Anterior cingulate cortex (tissue), 58 donors: ENCODE measurements at regions not wholly inside any gene's neighbourhood (a gene's known extent, or its start where the extent isn't known, plus 50 kb on each side); places are given as distances from the start of the nearest gene placed in this dataset.

Experiments
- DNase-seq, 58 donors: peaks; one replicate each; lab custom pipeline; 2025; lab: John Stamatoyannopoulos, UW

DNA sequence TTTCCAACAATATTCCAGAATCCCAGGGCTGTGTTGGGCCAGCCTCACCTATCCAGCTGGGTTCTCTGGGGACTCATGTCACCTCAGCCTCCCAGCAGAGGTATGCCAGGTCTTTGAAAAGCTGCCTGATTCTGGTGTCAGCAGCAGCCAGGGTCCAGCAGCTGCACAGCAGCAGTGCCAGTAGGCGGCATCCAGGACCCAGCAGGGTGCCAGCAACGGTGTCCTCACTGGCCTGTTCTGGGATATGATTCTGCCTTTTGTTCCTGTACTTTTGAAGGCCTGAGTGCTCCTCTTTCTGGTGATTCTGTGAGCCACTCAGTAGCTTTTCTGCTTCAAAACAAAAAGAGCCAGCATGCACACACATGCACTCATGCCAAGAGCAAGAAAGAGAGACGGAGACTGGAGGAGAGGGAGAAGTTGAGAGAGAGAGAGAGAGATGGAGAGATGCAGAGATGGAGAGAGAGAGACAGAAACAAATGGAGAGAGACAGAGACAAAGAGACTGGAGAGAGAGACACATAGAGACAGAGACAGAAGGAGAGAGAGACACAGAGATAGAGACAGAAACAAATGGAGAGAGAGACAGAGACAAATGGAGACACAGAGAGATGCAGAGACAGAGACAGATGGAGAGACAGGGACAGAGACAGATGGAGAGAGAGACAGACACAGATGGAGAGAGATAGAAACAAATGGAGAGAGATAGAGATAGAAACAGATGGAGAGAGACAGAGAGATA, 205.7 kb downstream of the UACA start:
- no peak for DNase-seq

DNA sequence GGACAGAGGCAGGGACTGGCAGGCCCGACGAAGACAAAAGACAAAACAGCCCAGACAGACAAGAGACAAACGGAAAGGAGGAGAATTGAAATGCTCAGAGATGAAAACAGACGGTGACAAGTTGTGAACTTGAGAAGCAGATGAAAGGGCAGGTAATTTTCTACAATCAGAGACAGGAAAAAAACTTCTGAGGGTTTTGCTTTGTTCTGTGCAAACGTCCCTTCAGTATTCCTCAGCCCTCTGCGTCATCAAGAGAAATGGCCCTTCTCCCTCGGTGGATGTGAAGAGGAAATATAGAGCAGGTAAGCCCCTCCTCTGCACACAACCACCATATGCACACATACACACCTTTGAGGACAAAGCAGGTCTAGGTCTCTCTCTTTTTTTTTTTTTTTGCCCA, 206.6 kb downstream of the UACA start:
- no peak for DNase-seq

DNA sequence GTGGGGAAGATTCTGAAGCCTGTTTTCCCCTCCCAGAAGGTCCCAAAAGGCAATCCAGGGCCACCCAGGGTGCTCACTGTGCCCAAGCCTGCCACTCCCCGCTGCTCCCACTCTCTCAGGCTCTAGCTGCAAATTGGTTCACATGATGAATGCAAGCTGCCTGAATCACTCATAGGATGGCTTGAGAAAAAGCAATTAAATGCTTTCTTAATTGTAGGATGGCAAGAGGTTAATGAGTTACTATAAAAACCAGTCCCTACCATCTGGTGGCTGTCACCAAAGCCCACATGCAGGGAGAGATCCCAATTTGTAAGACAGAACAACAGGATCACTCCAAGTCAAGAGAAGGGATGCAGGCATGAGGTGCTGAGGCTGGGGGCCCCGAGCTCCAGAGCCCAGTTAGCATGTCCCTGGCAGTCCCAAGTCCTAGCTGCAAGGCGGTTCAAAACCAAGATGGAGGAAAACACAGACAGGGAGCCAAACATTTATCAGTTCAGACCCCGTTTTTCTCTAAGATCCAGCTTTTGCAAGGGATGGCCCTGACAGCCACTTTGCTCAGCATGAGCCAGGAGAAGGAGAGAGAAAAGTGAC, 207.1 kb downstream of the UACA start:
- no peak for DNase-seq

DNA sequence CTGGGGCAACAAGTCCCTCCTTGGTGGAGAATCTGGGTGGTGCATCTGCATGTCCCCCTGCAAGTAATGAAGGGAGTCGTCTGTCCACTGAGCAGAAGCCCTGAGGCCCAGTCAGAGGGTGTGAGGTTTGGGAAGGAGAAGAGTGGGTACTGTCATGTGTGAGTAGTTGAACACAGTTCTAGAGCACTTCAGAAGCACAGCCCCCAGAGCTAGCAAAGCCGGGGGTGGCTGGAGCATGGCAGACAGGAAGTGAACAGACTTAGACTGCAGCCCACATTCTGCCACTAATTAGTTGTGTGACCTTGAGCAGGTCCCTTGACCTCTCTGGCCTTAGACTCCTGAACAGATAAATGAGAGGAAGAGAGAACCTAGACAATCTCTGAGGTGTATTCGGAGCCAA, 207.6 kb downstream of the UACA start:
- DNase-seq, result no peak

DNA sequence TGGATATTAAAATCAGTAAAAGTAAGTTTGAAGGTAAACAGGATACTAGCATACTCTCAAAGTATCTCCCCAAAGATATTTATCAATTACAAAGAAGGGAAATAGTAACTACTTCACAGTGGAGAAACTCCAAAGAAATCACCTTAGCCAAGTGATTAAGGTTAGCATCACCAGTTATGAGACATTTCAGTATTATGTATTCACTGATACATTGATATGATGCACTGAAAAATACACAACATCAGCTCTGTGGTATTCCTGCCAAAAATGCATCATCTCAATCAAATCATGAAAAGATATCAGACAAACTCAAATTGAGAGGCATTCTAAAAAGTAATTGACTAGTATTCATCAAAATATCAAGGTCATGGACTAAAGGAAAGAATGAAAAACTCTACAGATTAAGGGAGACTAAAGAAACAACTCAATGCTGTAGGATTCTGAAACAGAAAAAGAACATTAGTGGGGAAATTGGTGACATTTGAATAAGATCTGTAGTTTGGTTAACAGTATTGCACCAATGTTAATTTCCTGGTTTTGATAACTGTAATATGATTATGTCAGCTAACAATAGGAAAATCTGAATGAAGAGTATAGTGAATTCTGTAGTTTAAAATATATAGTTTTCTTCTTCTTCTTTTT, 215.4 kb downstream of the UACA start:
- DNase-seq, result no peak

DNA sequence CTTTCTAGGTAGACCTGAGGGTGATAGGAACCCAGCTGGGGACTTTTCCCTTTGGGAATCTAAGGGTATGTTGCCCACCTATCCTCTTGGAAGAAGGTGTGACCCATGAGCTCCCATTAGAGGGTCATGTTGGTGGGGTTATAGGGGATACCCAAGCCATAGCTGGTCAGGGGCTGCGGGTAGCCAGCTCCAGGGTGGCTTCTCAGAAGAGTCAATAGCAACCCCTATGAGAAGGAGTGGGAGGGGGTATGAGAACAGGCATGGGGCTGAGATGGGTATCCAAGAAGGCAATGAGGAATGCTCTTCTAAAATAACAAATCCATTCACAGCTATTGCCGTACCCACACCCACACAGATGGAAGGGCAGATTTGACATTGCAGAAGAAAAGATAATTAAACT, 217.8 kb downstream of the UACA start:
- DNase-seq, result no peak

DNA sequence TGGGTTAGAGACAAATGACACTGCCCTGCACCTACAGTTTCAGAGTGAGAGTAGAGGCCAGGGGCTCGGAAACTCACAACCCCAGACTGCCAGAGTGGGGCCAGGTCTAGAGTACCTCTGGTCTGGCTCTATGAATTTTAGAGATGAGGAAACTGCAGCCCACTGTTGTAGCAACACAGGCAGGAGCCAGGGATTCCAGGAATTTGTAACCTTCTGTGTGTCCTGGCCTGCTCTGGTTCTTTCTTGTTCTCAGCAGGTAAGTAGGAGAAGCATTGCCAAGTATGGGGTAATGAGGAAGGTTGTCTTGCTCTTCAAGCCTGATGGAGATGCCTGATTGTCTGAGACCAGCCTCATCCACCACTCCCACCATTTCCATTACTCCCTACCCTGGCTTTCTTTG, 221.8 kb downstream of the UACA start:
- DNase-seq, result no peak

DNA sequence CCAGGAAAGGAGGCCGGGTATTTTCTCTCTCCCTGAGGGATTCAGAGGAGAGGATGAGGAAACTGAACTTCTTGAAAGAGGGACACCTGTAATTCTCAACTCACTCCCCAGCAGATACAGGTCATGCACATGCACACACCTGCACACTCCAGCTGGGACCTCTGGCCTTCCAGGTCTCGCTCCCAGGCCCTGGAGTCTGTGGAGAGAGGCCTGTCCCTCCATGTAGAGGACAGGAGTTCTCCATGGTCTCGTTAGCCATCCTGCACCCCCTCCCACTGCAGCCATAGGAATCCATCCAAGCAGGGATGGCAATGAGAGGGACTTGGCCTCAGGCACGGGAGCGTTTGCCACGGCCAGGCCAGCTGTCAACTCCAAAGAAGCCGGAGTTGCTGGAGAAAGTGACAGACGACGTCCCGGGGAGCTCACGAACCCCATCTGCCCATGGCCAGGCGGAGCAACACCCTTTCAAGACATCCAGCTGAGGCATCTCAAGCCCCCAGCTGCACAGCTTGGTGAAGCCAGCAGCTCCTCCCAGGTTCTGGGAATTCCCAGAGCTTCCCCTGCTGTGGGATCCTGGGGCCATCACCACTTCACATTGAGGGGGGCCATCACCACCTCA, 223.3 kb downstream of the UACA start:
- DNase-seq, result no peak

DNA sequence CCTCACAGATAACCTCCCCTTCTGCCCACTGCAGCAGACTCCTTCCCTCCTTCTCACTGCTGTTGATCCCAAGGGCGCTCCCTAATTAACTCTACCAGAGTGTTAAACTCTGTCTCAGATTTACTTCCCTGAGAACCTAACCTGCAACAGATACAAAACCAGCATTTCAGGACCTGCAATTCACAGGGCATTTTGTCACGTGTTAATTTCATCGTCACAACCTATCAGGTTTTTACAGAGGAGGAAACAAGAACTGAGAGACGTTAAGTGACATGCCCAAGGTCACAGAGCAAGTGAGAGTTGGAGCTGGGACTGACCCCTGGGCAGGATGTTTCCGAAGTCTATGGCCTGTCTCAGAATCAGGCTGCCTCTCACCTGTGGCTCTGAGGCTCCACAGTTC, 223.9 kb downstream of the UACA start:
- no peak for DNase-seq

DNA sequence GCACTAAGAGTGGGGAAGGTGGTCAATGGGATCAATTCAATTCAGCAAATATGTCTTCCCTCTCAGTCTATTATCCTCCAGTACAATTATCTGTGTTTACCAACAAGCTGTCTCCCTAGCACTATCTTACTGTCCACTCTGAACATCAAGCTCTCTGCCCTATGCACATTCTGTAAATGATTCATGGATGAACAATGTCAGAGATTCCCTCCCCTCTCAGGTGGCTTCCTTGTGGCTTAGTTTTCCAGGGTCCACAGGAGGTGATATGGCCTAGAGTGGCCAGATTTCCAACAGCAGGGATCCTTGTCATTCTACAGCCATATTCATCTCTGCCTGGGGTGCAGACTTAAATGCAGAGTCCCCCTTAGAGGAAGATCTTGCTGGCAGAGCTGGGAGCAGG, 225.1 kb downstream of the UACA start:
- DNase-seq, result no peak

DNA sequence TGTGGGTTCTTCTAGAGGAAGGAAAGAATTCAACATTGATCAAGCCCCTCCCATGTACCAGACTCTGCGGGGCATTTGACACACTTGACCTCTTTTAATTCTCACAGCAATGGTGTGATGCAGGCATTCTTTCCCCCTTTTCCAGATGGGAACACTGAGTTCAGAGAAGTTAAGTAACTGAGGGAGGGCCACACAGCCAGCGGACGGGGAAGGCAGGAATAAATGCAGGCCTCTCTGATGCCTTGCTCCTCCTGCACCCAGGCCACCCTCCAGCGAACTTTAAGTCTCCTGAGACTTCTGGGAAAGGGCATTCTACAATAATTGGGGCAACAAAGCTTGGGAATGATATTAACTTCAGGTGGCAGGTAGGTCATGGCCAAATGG, 227.4 kb downstream of the UACA start:
- no peak for DNase-seq

DNA sequence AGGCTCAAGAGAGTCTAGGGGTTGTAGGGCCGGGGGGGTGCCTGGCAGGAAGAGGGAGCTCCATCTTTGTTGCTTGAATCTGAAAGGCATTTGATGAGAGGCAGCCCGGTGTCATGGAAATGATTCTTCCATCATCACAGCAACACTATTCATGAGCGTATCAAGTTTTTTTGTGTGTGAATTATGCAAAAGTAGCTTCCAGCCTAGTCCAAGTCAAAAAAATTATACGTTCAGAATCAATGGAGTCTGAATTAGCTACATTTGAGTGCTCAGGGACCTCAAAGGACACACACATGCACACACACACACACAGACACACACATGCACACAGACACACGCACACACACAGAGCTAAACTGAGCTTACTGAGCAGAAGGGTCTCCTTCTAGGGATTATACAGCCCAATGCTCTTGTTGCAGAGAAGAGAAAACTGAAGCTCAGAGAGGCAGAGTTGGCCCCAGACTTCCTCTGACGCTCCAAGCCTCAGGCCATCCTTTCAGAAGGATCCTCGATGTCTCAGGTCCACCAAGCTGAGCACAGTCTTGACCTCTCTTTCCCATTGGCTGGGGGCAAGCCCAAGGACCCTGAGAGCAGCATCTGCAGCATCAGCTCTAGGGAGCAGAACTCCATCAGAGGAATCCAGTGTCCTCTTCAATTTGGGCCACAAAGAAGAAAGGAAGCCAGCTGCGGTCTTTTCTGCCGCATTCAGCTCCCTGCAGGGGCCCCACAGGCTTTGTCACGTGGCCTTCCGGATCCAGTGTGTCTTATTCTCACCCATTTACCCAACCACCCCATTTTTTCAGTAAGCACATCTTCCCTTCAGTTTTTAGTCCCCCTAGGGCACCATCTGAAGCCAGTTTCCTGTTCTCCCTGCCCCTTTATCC, 228.0 kb downstream of the UACA start:
- DNase-seq, result no peak

DNA sequence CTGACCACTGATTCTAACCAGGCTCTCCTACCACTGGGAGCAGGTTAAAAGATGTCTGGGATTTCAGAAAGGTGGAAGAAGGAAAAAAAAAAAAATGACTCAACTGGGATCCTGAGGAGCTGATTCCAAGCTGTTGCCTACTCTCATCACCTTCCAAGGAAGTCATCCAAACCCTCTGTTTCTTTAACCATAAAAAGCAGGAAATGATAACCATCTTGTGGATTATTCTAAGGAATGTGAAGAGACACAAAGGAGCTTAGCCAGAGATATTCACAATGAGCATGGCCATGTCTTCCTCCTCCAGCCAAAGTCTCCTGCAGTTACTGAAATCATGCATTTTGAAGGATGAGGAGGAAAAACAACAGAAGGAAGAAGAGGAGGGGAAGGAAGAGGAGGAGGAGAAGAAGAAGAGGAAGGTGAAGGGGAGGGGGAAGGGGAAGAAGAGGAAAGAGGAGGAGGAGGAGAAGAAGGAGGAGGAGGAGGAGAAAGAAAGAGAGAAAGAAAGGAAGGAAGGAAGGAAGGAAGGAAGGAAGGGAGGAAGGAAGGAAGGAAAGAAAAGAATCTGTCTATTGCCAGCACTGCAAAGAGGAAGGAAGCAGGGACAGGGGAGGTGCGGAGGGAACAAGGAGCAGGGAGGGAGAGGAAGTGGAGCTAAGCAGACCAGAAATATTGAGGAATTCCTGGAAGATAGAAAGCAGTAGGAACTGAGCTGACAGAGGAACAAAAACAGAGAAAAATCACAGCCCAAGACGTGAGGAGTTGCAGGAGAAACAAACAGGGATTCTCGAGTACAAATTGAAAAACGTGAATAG, 229.2 kb downstream of the UACA start:
- DNase-seq, result no peak

DNA sequence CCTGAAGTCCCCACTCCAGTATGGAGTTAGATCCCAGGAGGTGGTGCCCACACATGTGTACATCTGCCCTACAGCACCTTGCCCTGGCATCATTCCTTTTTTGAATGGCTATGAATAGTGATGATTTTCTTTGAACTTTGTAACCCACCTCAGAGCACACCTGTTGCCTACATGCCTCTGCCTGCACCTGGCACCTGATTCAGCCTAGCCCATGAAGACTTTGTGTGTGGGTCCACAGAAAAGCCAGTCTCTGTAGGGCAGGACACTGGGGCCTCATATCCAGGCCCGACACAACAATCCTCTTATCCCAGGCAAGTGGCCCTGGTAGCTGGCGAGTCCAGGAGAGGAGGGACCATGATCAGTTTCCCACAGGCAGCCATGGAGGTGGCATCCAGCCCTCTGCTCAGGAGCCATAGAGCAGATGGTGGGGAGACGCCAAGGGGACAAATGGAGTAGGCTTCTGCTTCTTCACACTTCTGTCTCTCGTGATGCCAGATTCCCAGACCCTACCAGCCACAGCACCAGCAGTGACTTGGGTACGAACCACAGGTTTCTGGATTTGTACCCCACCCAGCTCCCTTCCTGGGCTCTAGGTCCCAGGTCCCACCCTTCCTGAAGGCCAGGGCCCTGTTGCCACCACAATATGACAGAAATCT, 230.7 kb downstream of the UACA start:
- DNase-seq, result no peak

DNA sequence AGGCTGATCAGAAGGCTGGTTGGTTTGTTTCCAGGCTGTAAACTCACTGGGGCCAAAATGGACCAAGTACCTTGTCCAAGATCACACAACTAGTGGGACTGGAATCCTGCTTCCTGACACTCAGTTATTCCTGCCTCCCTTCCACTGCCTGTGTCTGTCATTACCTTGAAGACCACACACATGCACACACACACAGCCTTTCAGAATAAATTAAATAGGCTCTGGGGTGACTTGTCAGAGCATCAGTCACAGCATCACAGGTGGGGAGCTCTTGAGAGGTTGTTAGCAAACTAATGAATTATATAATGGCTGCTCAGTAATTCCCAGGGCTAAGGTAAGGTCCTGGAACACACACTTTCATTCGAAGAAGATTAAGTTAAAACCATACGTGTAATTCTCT, 231.8 kb downstream of the UACA start:
- DNase-seq, result no peak

DNA sequence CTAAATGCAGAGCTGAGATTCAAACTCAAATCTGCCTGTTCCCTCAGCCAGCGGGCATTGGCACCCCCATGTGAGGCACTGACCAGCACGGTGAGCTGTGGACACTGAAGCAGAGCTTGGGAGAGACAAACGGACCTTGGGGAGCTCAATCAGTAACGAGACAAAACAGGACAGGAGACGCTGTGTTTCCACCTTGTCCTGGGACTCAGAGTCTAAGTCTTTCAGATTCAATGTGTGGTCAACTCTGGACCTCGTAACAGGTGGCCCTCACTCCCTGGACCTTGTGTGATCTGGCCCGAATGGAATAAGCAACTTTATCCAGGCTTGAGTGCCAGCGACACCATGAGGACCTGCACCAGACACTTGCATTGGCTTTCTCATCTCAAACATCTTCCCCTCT, 232.5 kb downstream of the UACA start:
- DNase-seq, result no peak

DNA sequence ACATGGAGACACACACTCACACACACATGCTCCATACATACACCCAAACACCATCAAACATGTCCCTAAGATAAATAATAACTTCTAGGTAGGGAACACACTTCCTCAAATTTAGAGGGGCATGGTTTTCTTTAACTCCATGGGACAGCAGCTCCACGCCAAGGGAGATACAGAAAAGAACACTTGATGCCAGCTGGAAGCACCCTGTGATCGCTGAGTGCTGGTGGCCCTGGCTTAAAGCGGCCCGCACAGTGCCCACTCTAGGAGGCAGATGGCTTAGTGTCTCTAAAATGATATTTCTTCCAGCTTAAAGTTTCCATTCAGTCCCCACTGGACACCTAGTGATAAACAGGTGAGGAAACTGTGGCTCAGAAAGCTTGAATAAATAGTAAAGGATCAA, 232.9 kb downstream of the UACA start:
- DNase-seq, result no peak

DNA sequence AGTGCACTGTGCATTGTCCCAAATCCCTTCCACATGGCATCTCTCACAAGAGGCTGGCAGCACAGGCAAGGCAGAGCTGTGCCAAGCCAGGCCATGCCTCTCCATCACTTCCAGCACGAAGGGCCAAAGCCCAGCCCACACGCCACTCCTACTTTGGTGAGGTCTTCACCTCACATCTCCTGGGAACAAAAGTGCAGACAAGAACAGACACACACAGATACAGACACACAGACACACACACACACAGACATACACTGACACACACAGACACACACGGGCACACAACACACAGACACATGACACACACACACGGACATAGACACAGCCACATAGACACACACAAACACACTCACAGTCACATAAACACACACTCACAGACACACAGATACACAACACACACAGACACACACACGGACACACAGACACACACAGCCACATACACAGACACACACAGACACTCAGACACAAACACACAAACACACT, 233.3 kb downstream of the UACA start:
- DNase-seq, result no peak

DNA sequence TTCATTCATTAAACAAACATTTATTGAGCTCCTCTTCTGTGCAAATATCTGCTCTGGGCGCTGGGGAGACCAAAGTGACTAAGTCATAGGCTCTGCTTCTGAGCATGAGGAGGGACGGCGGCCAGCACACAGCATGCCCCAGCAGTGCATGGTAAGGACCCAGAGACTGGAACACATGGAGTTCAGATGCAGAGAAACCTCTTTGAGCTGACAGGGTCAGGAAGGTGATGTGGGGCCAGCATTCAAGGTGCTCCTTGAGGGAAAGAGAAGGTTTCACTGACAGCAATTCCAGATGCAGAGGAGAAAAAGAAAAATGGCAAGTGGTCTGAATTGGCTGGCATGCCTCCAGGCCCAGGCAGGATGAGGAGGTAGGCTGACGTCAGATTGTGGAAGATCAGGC, 234.5 kb downstream of the UACA start:
- DNase-seq, result no peak
